Esophagus squamous epithelium (tissue), 4 donors: ENCODE measurements at regions not wholly inside any gene's neighbourhood (a gene's known extent, or its start where the extent isn't known, plus 50 kb on each side); places are given as distances from the start of the nearest gene placed in this dataset.
"Not testable (repeated sequence)": the region's sequence is repeated elsewhere in the genome, so short reads cannot be mapped to it uniquely, and the experiment has no call there.

Experiments
- POLR2A ChIP-seq, 4 donors: fragments of 450-650 bp; IDR thresholded peaks; one replicate each; pipeline ENCODE4 v1.6.1; 2017; ENCODE audit warnings: antibody characterized with exemption in 4 of 4, mild to moderate bottlenecking in 4 of 4, moderate library complexity in 3 of 4
- TF ChIP-seq, protein P1 (sequence below), 6 experiments: fragments of 450-650 bp in 4 of 6; fragments of 200-600 bp in 2 of 6; sonication (generic) in 2 of 6; IDR thresholded peaks; one replicate each; pipeline ENCODE4 v1.5.1; 2016 to 2019; ENCODE audit warnings: antibody characterized with exemption in 6 of 6, mild to moderate bottlenecking in 4 of 6, moderate library complexity in 4 of 6

- TF ChIP-seq, protein P1, sequence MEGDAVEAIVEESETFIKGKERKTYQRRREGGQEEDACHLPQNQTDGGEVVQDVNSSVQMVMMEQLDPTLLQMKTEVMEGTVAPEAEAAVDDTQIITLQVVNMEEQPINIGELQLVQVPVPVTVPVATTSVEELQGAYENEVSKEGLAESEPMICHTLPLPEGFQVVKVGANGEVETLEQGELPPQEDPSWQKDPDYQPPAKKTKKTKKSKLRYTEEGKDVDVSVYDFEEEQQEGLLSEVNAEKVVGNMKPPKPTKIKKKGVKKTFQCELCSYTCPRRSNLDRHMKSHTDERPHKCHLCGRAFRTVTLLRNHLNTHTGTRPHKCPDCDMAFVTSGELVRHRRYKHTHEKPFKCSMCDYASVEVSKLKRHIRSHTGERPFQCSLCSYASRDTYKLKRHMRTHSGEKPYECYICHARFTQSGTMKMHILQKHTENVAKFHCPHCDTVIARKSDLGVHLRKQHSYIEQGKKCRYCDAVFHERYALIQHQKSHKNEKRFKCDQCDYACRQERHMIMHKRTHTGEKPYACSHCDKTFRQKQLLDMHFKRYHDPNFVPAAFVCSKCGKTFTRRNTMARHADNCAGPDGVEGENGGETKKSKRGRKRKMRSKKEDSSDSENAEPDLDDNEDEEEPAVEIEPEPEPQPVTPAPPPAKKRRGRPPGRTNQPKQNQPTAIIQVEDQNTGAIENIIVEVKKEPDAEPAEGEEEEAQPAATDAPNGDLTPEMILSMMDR (IDR thresholded peaks at IDR 0.05), result not testable (repeated sequence)
- not testable (repeated sequence) for TF ChIP-seq POLR2A (IDR thresholded peaks at IDR 0.05)
Observed at GRCh38 chr7:91497277-91497676, 233.0 kb downstream of the FZD1 start.
